Embryonic facial prominence (tissue), 1 donor: ENCODE measurements at regions not wholly inside any gene's neighbourhood (a gene's known extent, or its start where the extent isn't known, plus 50 kb on each side); places are given as distances from the start of the nearest gene placed in this dataset.
"Not testable (repeated sequence)": the region's sequence is repeated elsewhere in the genome, so short reads cannot be mapped to it uniquely, and the experiment has no call there.

Experiments
- DNase-seq: peaks from one replicate; pipeline ENCODE4 v3.0.0-alpha.2; 2016; ENCODE audit errors: extremely low spot score

- DNase-seq: no peak
Measured at GRCh38 chr3:159654183-159655134, 334.2 kb upstream of the IL12A start.

DNA sequence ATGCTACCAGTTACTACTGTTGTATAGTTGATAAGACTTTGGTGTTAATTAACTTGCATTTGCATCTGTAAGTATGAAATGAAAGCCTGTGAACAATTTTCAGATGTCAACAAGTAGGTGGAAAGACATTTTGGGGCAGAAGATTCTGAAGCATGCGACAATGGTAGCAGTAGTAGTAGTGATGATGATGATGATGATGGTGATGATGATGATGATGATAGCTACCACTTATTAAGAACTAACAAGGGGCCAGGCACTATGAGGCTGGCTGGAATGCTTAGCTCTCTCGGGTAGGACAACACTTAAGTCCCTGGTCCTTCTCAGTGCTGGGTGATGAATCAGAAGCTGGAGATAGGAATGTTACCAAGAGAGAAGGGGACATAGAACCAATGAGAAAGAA is 333.4 kb upstream of the IL12A start:
- DNase-seq: no peak

- DNase-seq: no peak
Measured at GRCh38 chr3:159657176-159657575, 331.5 kb upstream of the IL12A start.

GRCh38 chr3:159657629-159658028 is 331.0 kb upstream of the IL12A start:
- no peak for DNase-seq

GRCh38 chr3:159660326-159660725 is 328.3 kb upstream of the IL12A start:
- DNase-seq: no peak

DNA sequence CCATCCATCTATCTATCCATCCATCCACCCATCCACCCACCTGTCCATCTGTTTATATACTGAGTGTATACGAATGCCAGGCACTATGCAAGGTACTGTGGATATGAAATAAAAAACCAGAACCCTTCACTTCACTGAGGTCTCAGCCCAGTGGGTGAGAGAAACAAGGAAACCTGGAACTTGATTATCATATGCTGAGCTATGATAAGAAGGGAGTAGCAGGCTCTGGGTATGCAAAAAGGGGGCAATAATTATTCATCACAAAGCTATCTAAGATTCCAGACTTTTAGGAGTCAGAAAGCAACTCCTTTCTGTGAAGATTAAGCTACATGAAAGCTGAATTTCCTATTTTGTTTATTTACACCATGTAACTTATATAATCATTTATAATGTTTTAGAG is 327.7 kb upstream of the IL12A start:
- DNase-seq: no peak

DNA sequence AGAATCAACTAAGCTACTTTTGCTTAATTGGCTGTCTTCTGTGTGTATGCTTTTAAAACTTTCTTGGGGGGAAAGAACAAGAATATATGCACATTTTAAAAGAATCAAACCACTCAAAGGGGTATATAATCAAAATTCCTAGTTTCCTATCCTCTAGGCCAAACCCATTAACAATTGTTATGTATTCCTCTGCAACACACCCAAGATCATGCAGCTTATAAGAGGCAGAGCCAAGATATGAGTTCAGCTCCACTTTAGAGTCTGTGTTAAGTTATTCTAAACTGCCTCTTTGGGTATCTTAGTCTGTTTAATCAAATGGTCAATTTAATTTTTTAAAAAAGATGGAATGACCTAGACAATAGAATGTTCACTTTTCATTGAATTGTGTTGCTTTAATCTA is 326.1 kb upstream of the IL12A start:
- DNase-seq: no peak

DNA sequence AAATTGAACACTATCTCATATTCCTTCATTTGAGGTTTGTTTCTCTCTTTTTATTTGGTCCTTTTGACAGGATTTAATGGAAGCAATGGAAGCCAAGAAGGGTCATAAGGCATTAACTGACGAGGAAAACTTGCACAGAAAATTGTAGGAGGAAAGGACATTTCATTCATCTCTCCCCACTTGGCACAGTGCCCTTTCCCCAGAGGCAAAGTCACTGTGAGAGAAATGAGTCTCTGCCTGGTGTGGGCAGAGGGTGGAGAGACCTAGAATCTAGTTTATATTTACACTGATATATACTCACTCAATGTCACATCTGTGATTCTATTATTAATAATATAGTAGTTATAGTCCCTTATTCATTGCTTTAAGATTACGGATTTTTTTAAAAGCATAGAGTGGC is 324.6 kb upstream of the IL12A start:
- DNase-seq: no peak

GRCh38 chr3:159664653-159665052 is 324.0 kb upstream of the IL12A start:
- DNase-seq: no peak

DNA sequence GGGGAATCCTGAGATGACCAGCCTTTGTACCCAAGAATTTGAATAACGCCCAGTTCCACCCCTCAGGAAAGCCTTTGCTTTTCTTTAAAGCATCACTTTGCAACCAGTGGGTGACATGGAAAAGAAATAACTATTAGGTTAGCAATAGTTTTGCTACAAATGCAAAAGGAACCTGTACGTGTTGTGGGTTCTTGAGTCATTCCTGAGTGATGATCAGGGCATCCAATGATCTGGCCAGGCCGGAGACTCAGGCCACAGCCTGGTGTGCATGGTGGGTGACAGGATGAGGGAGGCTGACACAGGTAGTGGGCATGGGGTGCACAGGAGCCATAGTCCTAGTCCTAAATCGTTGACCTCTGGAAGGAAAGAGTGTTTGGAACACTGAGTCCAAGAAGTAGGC is 321.4 kb upstream of the IL12A start:
- no peak for DNase-seq

GRCh38 chr3:159668461-159668860 is 320.2 kb upstream of the IL12A start:
- no peak for DNase-seq

GRCh38 chr3:159668990-159669476 is 319.6 kb upstream of the IL12A start:
- no peak for DNase-seq

DNA sequence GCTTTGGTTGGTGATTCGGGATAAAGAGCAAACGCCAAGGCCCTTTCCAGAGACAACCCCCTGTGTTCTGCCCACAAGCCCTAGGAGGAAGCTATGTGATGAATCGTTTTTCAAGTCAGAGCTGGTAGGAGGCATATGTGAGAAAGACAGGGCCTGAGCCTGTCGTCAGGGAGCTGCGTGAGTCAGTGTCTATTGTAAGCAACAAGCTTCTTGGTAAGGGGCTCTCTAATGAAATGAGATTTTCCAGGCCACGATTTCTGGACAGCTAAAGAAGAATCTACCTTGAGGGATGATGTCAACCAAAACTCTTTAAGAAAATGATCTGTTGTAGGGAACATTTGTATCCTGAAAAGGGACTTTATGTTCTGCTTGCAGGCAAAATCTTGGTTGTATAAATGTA is 318.9 kb upstream of the IL12A start:
- no peak for DNase-seq

- no peak for DNase-seq
Measured at GRCh38 chr3:159672728-159673688, 315.6 kb upstream of the IL12A start.

DNA sequence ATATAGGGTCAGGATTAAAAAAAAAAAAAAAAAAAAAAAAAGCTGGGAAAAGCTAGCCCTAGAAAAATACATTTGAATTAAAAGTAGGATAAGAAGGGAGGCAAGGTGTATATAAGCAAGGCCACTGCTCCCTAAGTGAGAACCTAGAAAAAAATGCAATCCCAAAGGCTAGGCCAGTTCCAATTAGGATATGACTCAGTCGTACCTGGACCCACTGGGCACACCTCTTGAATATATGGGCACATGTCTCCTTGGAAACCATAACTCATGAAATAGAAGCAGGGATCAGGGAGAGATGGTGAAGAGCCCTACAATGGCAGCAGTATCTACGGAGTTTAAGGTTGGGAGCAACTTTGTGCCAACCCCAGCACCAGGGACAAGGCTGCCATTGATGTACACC is 314.1 kb upstream of the IL12A start:
- no peak for DNase-seq

DNA sequence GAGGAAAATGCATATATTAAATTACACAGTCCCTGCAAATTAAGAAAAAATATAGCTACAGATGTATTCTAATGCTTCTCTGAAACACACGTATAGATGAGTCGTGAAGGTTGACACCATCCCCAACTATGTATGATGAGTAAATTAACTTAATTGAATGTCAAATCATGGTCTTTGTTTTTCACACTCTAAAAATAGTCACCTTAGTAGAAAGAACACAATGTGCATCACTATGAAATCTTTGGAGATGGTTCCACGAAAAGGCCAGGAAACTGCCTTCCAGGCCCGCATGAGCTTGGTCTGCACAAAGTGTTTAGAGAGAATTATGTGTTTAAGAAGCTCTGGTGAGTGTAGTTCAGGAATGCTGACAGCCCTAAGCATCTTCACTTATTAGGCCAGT is 313.4 kb upstream of the IL12A start:
- DNase-seq: no peak

GRCh38 chr3:159679900-159680299 is 308.7 kb upstream of the IL12A start:
- DNase-seq: no peak

- not testable (repeated sequence) for DNase-seq
Measured at GRCh38 chr3:159681717-159682116, 306.9 kb upstream of the IL12A start.

DNA sequence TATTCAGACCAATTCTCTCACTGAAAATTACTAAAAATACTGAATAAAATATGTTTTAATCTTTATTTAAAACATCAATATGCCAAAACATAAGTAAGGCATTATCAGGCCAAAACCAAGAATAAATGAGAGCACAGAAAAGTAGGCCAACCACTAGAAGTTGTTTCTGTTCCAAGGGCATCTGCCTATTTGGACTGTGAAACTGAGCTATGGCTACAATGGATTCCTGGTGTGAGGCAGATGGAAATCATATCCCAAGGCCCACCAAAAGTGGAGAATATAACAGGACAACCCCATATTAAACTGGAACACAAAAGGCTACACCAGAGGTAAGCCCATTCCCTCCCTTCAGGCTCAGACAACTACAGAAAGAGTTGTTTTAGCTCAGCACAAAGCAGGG is 302.8 kb upstream of the IL12A start:
- no peak for DNase-seq

GRCh38 chr3:159693226-159693625 is 295.4 kb upstream of the IL12A start:
- DNase-seq: no peak

DNA sequence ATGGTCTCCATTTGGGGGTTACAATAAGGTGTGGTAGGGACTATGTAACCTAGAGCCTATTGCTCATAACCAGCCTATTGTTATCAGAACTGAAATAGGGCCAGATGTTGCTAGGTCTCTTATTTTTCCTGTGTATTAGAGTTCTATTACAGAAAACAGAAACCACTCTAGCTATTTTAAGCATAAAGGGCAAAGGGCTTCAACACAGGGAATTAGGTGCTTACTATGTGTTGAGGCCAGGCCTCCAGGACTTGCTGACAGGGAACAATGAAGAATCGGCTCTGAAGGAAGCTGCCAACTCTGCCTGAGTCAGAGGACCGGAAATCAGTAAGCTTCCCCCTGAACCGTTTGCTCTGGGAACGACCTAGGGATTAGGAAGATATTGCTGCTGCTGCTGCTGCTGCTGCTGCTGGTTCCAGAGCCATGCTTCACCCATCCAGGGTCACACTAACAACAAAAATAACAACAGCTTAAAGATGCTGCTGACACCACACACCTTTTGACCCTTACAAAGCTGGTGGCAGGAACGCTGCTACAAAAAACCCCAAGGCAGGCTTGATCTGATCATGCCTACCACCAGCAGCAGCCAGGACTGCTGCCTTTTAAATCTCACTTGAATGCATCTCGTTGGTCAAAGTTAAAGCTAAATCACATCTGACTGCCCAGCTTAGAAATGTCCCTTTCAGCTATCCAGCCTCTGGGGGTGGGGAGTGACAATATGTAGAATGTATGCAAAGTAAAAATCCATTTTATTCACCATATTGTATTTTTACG is 276.9 kb upstream of the IL12A start:
- no peak for DNase-seq

DNA sequence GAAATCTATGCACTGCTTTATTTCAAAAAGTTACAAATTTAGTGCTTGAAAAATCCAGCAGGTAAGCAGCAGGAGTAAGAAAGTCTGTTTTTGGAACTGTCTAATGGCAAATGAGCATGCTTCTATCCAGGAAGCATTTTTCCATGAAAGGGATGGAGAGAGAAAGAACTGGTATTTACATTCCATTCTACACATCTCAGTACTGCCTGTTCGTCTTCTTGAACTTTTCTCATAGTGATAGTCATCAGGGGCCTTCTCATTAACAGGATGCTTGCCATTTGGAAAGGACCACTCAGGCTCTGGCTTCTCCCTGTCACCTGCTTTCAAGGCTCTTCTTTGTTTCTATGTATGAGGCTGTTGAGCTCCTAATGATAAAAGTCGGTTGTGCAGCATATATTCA is 267.3 kb upstream of the IL12A start:
- no peak for DNase-seq
